ENCODE measurements at regions not wholly inside any gene's neighbourhood (a gene's known extent, or its start where the extent isn't known, plus 50 kb on each side); places are given as distances from the start of the nearest gene placed in this dataset.
A peak's percentile ranks its signal among the peaks of the same experiment; 100 is the strongest.

GRCh38 chr5:143685246-143685815 lies 126.6 kb upstream of the HMHB1 start:
- Histone ChIP-seq H3K4me1 (ENCODE audit: control insufficient read depth, low read length) (no peaks in the 10 kb centered on the region), H3F3A (ENCODE audit: control insufficient read depth, insufficient read depth) (no peaks in the 10 kb centered on the region), H4K20me1 (ENCODE audit: control insufficient read depth, insufficient read depth, low read depth, low read length) (no peaks in the 10 kb centered on the region), H3K4me3 (ENCODE audit: low read length) (no peak overlapping the region), H3K79me2 (ENCODE audit: control insufficient read depth, low read length) (no peaks in the 10 kb centered on the region), H3K9me3 (ENCODE audit: control insufficient read depth, insufficient read depth, low read length) (no peaks in the 10 kb centered on the region), H3K27me3 (ENCODE audit: control insufficient read depth, low read length) (no peaks in the 10 kb centered on the region), H3K9me2 (replicated peaks; ENCODE audit: control insufficient read depth, low read length) (no peaks in the 10 kb centered on the region), H3K27ac (ENCODE audit: low read depth, low read length) (no peak overlapping the region), H3K36me3 (ENCODE audit: control insufficient read depth, low read length) (no peaks in the 10 kb centered on the region), H3K4me2 (ENCODE audit: low read length) (no peak overlapping the region)
- TF ChIP-seq CTCF (IDR thresholded peaks at IDR 0.05; ENCODE audit: low read depth, low read length, poor library complexity, severe bottlenecking), result peak; percentile 26
- TF ChIP-seq EZH2phosphoT487 (IDR thresholded peaks at IDR 0.05; ENCODE audit: borderline replicate concordance, low read length), result no peak

GRCh38 chr5:143683459-143683858 lies 128.5 kb upstream of the HMHB1 start:
- H3F3A ChIP-seq (ENCODE audit: control insufficient read depth, insufficient read depth), result no peaks in the 10 kb centered on the region
- H3K36me3 ChIP-seq (ENCODE audit: control insufficient read depth, low read length), result no peaks in the 10 kb centered on the region
- no peak overlapping the region for H3K4me2 ChIP-seq (ENCODE audit: low read length)
- no peaks in the 10 kb centered on the region for H4K20me1 ChIP-seq (ENCODE audit: control insufficient read depth, insufficient read depth, low read depth, low read length)
- no peak overlapping the region for H3K4me3 ChIP-seq (ENCODE audit: low read length)
- no peak for TF ChIP-seq EZH2phosphoT487 (IDR thresholded peaks at IDR 0.05; ENCODE audit: borderline replicate concordance, low read length)
- no peaks in the 10 kb centered on the region for H3K4me1 ChIP-seq (ENCODE audit: control insufficient read depth, low read length)
- H3K9me3 ChIP-seq (ENCODE audit: control insufficient read depth, insufficient read depth, low read length), result no peaks in the 10 kb centered on the region
- H3K27ac ChIP-seq (ENCODE audit: low read depth, low read length), result no peak overlapping the region
- no peaks in the 10 kb centered on the region for H3K27me3 ChIP-seq (ENCODE audit: control insufficient read depth, low read length)
- no peaks in the 10 kb centered on the region for H3K79me2 ChIP-seq (ENCODE audit: control insufficient read depth, low read length)
- H3K9me2 ChIP-seq (replicated peaks; ENCODE audit: control insufficient read depth, low read length), result no peaks in the 10 kb centered on the region

- Histone ChIP-seq H3K4me2 (ENCODE audit: low read length) (no peak overlapping the region), H4K20me1 (ENCODE audit: control insufficient read depth, insufficient read depth, low read depth, low read length) (no peaks in the 10 kb centered on the region), H3F3A (ENCODE audit: control insufficient read depth, insufficient read depth) (no peaks in the 10 kb centered on the region), H3K27ac (ENCODE audit: low read depth, low read length) (no peak overlapping the region), H3K36me3 (ENCODE audit: control insufficient read depth, low read length) (no peaks in the 10 kb centered on the region), H3K9me3 (ENCODE audit: control insufficient read depth, insufficient read depth, low read length) (no peaks in the 10 kb centered on the region), H3K79me2 (ENCODE audit: control insufficient read depth, low read length) (no peaks in the 10 kb centered on the region), H3K27me3 (ENCODE audit: control insufficient read depth, low read length) (no peaks in the 10 kb centered on the region), H3K9me2 (replicated peaks; ENCODE audit: control insufficient read depth, low read length) (no peaks in the 10 kb centered on the region), H3K4me1 (ENCODE audit: control insufficient read depth, low read length) (no peaks in the 10 kb centered on the region), H3K4me3 (ENCODE audit: low read length) (no peak overlapping the region)
- TF ChIP-seq CTCF (IDR thresholded peaks at IDR 0.05; ENCODE audit: low read depth, low read length, poor library complexity, severe bottlenecking) (no peak), EZH2phosphoT487 (IDR thresholded peaks at IDR 0.05; ENCODE audit: borderline replicate concordance, low read length) (no peak)
These were observed 129.0 kb upstream of the HMHB1 start for GRCh38 chr5:143682929-143683386.

GRCh38 chr5:143682246-143682905 lies 129.6 kb upstream of the HMHB1 start:
- Histone ChIP-seq H3K4me3 (ENCODE audit: low read length) (no peak overlapping the region), H3K79me2 (ENCODE audit: control insufficient read depth, low read length) (no peaks in the 10 kb centered on the region), H3K4me2 (ENCODE audit: low read length) (no peak overlapping the region), H3K9me2 (replicated peaks; ENCODE audit: control insufficient read depth, low read length) (no peaks in the 10 kb centered on the region), H4K20me1 (ENCODE audit: control insufficient read depth, insufficient read depth, low read depth, low read length) (no peaks in the 10 kb centered on the region), H3K27me3 (ENCODE audit: control insufficient read depth, low read length) (no peaks in the 10 kb centered on the region), H3K36me3 (ENCODE audit: control insufficient read depth, low read length) (no peaks in the 10 kb centered on the region), H3K4me1 (ENCODE audit: control insufficient read depth, low read length) (no peaks in the 10 kb centered on the region), H3K9me3 (ENCODE audit: control insufficient read depth, insufficient read depth, low read length) (no peaks in the 10 kb centered on the region), H3K27ac (ENCODE audit: low read depth, low read length) (no peak overlapping the region), H3F3A (ENCODE audit: control insufficient read depth, insufficient read depth) (no peaks in the 10 kb centered on the region)
- no peak for TF ChIP-seq EZH2phosphoT487 (IDR thresholded peaks at IDR 0.05; ENCODE audit: borderline replicate concordance, low read length)
- TF ChIP-seq CTCF (IDR thresholded peaks at IDR 0.05; ENCODE audit: low read depth, low read length, poor library complexity, severe bottlenecking), result no peak

Data from DOHH2 (cell line).